D721Med (cell line): ENCODE measurements at regions not wholly inside any gene's neighbourhood (a gene's known extent, or its start where the extent isn't known, plus 50 kb on each side); places are given as distances from the start of the nearest gene placed in this dataset.

Experiments used
- DNase-seq: peaks from one replicate; pipeline ENCODE4 v3.0.0; 2011; ENCODE audit warnings: low spot score; ENCODE audit not compliant: insufficient read length
- FAIRE-seq: peaks from 2 replicates; lab custom pipeline; 2011; peaks lifted over from hg19 to GRCh38; lab: Jason Lieb, UNC
- TF ChIP-seq, protein P1 (sequence below): IDR thresholded peaks from 2 replicates; pipeline ENCODE4 v1.5.1; 2012; ENCODE audit warnings: mild to moderate bottlenecking, control low read depth; ENCODE audit not compliant: insufficient read depth; ENCODE audit errors: missing control alignments

DNA sequence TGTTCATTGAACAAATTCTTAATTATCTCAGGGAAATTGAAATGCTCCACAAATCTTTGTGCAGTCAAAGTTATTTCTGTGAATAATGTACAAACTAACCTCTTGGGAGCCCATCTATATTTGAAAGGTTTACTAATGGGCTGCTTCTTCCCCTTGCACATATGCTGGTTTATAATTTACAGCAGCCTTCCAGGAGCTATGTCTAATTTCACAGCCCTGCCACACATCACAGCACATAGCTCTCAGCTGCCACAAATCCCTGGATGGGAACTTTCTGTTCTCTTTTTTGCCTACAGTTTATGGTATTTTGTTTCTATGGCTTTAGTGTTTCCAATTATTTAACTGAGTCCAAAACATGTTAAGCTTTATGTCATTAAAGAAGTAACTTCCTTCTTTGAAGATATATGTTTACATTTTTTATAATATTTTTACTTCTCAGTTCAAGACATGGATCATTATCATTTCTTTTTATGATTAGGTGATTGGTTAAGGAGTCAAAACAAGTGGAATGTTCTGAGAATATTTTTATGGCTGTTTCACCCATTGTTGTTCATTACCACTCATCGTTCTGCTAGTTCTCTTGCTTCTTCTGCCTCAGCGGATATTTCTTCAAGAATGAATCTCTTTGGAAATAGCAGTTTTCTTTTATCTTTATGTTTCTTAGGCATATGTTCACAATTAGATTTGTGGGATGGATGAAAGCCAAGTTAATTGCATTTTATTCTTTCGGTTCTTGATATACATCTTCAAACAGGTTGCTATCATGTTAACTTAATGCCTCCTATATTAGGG lies 475.6 kb upstream of the MIS18BP1 start:
- DNase-seq (no peak), FAIRE-seq (no peak)
- TF ChIP-seq, protein P1, sequence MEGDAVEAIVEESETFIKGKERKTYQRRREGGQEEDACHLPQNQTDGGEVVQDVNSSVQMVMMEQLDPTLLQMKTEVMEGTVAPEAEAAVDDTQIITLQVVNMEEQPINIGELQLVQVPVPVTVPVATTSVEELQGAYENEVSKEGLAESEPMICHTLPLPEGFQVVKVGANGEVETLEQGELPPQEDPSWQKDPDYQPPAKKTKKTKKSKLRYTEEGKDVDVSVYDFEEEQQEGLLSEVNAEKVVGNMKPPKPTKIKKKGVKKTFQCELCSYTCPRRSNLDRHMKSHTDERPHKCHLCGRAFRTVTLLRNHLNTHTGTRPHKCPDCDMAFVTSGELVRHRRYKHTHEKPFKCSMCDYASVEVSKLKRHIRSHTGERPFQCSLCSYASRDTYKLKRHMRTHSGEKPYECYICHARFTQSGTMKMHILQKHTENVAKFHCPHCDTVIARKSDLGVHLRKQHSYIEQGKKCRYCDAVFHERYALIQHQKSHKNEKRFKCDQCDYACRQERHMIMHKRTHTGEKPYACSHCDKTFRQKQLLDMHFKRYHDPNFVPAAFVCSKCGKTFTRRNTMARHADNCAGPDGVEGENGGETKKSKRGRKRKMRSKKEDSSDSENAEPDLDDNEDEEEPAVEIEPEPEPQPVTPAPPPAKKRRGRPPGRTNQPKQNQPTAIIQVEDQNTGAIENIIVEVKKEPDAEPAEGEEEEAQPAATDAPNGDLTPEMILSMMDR: no peak

DNA sequence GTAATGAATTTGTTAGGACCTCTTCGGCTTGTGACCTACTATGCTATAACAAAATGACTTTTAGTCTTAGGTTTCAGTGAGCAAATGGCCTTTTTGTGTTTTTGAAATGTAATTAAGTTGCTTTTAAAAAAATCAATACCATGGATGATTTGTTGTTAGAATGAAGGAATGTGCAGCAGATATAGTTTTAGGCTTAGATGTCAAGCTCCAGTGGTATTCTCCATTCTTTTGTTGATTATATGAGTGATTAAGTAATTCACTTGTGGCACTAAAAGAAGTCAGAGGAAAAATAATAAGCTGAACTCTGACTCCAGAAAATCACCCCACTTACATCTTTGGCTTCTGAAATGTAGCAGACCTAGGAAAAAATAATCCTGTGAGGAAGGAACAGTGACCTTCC lies 474.1 kb upstream of the MIS18BP1 start:
- TF ChIP-seq, protein P1: no peak
- DNase-seq: no peak
- no peak for FAIRE-seq

DNA sequence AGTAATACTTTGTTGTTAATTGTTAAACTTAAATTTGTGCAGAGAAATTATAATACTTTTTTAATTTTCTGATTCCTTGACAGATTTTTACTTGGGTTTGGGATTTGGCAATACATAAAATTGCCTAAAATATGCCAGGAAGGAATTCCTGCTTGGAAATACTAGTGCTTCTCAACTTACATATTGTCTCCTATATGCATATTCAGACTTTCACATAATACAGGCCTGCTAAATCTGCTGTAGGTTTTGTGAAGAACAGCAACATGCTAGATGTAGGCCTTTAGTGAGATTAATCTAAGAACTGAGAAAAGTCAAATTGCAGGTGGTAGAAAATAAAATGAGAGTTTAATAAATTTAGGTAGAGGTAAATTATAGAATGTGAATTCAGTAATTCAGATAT lies 468.5 kb upstream of the MIS18BP1 start:
- TF ChIP-seq, protein P1: no peak
- DNase-seq: no peak
- FAIRE-seq: no peak

DNA sequence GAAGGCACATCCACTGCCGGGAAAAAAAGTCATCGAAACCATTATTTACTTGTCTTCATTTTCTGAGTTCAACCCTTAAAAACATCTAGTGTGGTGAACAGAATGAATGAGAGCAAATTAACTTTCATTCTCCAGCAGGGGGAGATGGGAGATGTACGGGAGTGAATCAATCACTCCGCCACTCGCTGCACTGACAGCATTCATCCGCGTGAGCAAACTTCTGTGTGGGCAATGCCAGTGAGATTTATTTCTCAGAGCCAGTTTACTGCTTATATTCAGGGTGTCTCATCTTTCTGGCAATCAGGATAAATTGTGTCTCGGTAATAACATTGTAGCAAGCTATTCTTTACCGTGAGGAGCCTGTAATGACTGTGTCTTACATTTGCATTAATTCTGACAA lies 463.6 kb upstream of the MIS18BP1 start:
- no peak for FAIRE-seq
- TF ChIP-seq, protein P1: no peak

DNA sequence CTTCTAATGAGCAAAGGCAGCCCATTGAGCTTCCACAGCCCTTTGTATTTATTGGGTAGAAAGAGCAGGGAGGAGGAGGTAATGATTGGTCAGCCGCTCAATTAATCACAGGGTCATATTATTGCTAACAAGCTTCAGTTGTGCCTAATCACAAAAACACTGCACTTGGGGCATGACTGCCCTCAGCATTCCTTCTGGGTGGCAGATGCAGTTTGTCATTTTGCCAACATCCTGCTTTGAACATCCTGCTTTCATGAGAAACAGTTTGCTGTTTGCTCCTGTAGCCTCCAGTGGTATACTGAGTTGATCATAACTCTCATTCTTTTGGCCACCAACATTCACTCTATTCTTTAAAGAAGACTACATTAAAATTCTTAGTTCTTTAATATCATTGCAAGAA lies 462.9 kb upstream of the MIS18BP1 start:
- FAIRE-seq (no peak), DNase-seq (no peak)
- TF ChIP-seq, protein P1: no peak

More for the DNA sequence above, 463.6 kb upstream of the MIS18BP1 start:
- no peak for DNase-seq

DNA sequence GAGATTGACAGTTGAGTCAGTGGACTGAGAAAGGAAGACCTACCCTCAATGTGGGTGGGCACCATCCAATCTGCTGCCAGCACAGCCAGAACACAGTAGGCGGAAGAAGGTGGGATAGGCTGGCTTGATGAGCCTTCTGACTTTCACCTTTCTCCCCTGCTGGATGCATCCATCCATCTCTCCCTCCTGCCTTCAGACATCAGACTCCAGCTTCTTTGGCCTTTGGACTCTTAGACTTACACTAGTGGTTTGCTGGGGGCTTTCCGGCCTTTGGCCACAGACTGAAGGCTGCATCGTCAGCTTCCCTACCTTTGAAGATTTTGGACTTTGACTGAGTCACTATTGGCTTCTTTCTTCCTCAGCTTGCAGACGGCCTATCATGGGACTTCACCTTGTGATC lies 456.5 kb upstream of the MIS18BP1 start:
- no peak for DNase-seq
- TF ChIP-seq, protein P1: no peak
- FAIRE-seq: no peak

DNA sequence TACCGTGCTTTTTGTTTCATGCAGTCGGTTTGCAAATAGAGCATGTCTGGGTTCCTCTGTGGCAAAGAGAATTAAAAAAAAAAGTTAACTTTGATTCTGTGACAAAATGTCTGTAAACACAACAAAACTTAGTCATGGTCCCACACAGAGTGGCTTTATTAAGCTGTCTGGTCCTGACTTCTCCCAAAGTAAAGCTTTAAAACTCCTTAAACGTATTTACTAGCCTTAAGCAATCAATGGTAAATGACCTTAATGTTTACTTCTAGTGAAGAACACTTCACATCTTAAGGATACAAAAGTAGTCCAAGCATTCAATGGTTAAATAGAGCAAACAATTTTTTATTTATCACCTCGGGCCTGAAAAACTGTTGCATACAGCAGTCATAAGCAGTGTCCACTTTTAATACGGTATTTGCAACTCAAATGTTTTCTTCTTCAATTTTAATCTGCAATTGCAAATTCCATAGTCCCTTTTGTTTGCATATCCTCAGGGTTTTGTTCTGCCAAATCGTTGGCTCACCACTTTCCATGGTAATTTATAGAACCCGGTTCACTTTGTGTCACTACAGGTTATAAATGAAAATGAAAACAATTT lies 453.0 kb upstream of the MIS18BP1 start:
- FAIRE-seq (no peak), DNase-seq (no peak)

More for the DNA sequence above, 453.0 kb upstream of the MIS18BP1 start:
- TF ChIP-seq, protein P1: no peak
